Bronchial epithelial cell (primary cell): ENCODE measurements at regions not wholly inside any gene's neighbourhood (a gene's known extent, or its start where the extent isn't known, plus 50 kb on each side); places are given as distances from the start of the nearest gene placed in this dataset.

Source experiments
- DNase-seq: peaks from one replicate; pipeline ENCODE4 v3.0.0-alpha.2; 2010; ENCODE audit warnings: low read depth
- FAIRE-seq: peaks from 2 replicates; lab custom pipeline; 2011; peaks lifted over from hg19 to GRCh38; lab: Jason Lieb, UNC
- H3K27me3 ChIP-seq: 2 replicates; pipeline ENCODE4 v1.5.1; 2011; ENCODE audit warnings: low read length; ENCODE audit not compliant: control insufficient read depth, insufficient read depth
- H3K36me3 ChIP-seq: 2 replicates; pipeline ENCODE4 v1.5.1; 2011; ENCODE audit warnings: low read length; ENCODE audit not compliant: control insufficient read depth, insufficient read depth
- H3K4me3 ChIP-seq: 2 replicates; pipeline ENCODE4 v1.5.1; 2011; ENCODE audit warnings: mild to moderate bottlenecking, low read depth, low read length, control low read depth
- CTCF ChIP-seq: IDR thresholded peaks from 2 replicates; pipeline ENCODE4 v1.5.1; 2011; ENCODE audit warnings: mild to moderate bottlenecking, moderate library complexity, low read length, control low read depth, inconsistent platforms; ENCODE audit not compliant: insufficient read depth, severe bottlenecking

DNA sequence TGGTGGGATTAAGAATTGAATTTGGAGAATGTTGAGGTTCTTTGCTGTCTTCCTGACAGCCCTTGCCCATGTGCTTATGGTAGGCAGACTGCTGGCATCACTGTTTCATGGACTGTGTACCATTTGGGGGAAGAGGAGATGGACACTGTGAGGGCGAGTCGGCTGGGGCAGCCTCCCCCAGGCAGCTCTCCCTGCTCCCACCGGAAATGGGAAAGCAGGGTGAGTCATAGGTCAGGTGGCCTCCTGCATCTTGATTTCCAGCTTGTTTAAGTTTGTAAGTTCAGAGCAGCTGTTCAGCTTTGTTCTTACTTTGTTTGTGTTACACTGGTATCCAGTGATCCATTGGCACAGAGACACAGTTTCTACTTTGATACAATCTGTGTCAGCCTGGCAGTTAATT, 87.2 kb upstream of the CNIH3 start:
- DNase-seq (peak; percentile 53), FAIRE-seq (no peak)
- Histone ChIP-seq H3K36me3 (no peaks in the 10 kb centered on the region), H3K4me3 (no peak overlapping the region), H3K27me3 (no peaks in the 10 kb centered on the region)
- no peak for TF ChIP-seq CTCF

GRCh38 chr1:224529844-224530243, 86.3 kb upstream of the CNIH3 start:
- no peaks in the 10 kb centered on the region for H3K27me3 ChIP-seq
- no peak for DNase-seq
- H3K4me3 ChIP-seq, result no peak overlapping the region
- FAIRE-seq, result no peak
- H3K36me3 ChIP-seq, result no peaks in the 10 kb centered on the region
- TF ChIP-seq CTCF, result no peak

GRCh38 chr1:224533517-224533916, 82.6 kb upstream of the CNIH3 start:
- FAIRE-seq (no peak), DNase-seq (no peak)
- Histone ChIP-seq H3K36me3 (no peaks in the 10 kb centered on the region), H3K4me3 (no peak overlapping the region), H3K27me3 (no peaks in the 10 kb centered on the region)
- TF ChIP-seq CTCF, result no peak

- TF ChIP-seq CTCF, result no peak
- DNase-seq (no peak), FAIRE-seq (peak; percentile 23)
- Histone ChIP-seq H3K36me3 (no peaks in the 10 kb centered on the region), H3K27me3 (no peaks in the 10 kb centered on the region), H3K4me3 (no peak overlapping the region)
Observed at GRCh38 chr1:224534731-224535130, 81.4 kb upstream of the CNIH3 start.

DNA sequence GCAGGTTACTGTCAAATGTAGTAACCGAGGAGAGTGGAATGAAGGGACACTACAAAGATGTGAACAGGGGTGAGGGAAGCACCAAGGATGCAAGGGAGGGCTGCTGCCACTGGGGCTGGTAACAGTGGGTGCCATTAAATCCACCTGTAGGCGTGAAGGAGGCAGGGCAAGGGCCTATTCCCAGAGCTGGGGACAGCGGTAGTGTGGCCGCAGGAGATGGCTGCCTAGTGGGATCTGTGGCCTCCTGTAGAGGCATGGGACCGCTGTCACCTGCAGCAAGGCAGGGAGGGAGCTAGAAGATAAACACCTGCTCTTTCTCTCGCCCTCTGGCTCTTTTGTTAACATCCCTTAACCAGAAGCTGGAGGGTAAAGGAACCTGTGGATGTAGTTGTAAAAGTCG, 80.5 kb upstream of the CNIH3 start:
- no peak for FAIRE-seq
- TF ChIP-seq CTCF, result no peak
- no peak for DNase-seq
- Histone ChIP-seq H3K27me3 (no peaks in the 10 kb centered on the region), H3K36me3 (no peaks in the 10 kb centered on the region), H3K4me3 (no peak overlapping the region)

GRCh38 chr1:224539971-224540370, 76.1 kb upstream of the CNIH3 start:
- TF ChIP-seq CTCF, result no peak
- DNase-seq (no peak), FAIRE-seq (no peak)
- H3K27me3 ChIP-seq, result no peaks in the 10 kb centered on the region
- no peak overlapping the region for H3K4me3 ChIP-seq
- H3K36me3 ChIP-seq, result no peaks in the 10 kb centered on the region
